GM21447 (cell line): ENCODE measurements at regions not wholly inside any gene's neighbourhood (a gene's known extent, or its start where the extent isn't known, plus 50 kb on each side); places are given as distances from the start of the nearest gene placed in this dataset.
A peak's percentile ranks its signal among the peaks of the same experiment; 100 is the strongest.
"Not testable (repeated sequence)": the region's sequence is repeated elsewhere in the genome, so short reads cannot be mapped to it uniquely, and the experiment has no call there.

Source experiments
- ATAC-seq: cut with Tn5 transposase; IDR thresholded peaks from one replicate; pipeline ENCODE4 v1.9.1; 2021; ENCODE audit not compliant: unreplicated experiment

- no peak for ATAC-seq
Observed at GRCh38 chrX:139201924-139202323, 328.6 kb upstream of the F9 start.

GRCh38 chrX:139200793-139201192 lies 329.7 kb upstream of the F9 start:
- ATAC-seq, result no peak

- ATAC-seq, result no peak
Observed at GRCh38 chrX:139200346-139200745, 330.2 kb upstream of the F9 start.

GRCh38 chrX:139199933-139200332 lies 330.6 kb upstream of the F9 start:
- ATAC-seq, result no peak

- no peak for ATAC-seq
Observed at GRCh38 chrX:139198936-139199335, 331.6 kb upstream of the F9 start.

GRCh38 chrX:139196890-139197289 lies 333.6 kb upstream of the F9 start:
- no peak for ATAC-seq

- peak; percentile 65 for ATAC-seq
Observed at GRCh38 chrX:139194571-139195280, 335.8 kb upstream of the F9 start.

- ATAC-seq, result no peak
Observed at GRCh38 chrX:139192386-139192961, 338.1 kb upstream of the F9 start.

- no peak for ATAC-seq
Observed at GRCh38 chrX:139191746-139192385, 338.7 kb upstream of the F9 start.

GRCh38 chrX:139191286-139191685 lies 339.3 kb upstream of the F9 start:
- no peak for ATAC-seq

- no peak for ATAC-seq
Observed at GRCh38 chrX:139187738-139188137, 342.8 kb upstream of the F9 start.

GRCh38 chrX:139186991-139187390 lies 343.5 kb upstream of the F9 start:
- no peak for ATAC-seq

GRCh38 chrX:139179592-139179991 lies 350.9 kb upstream of the F9 start:
- ATAC-seq, result no peak

- ATAC-seq, result no peak
Observed at GRCh38 chrX:139178980-139179379, 351.6 kb upstream of the F9 start.

GRCh38 chrX:139172731-139173130 lies 357.8 kb upstream of the F9 start:
- no peak for ATAC-seq

GRCh38 chrX:139170526-139171173 lies 359.9 kb upstream of the F9 start:
- ATAC-seq, result no peak

- ATAC-seq, result no peak
Observed at GRCh38 chrX:139167282-139167681, 363.3 kb upstream of the F9 start.

- ATAC-seq, result no peak
Observed at GRCh38 chrX:139158256-139158655, 372.3 kb upstream of the F9 start.

- no peak for ATAC-seq
Observed at GRCh38 chrX:139156356-139156755, 374.2 kb upstream of the F9 start.

GRCh38 chrX:139146625-139147024 lies 383.9 kb upstream of the F9 start:
- not testable (repeated sequence) for ATAC-seq

- ATAC-seq, result no peak
Observed at GRCh38 chrX:139141370-139141769, 389.2 kb upstream of the F9 start.

- no peak for ATAC-seq
Observed at GRCh38 chrX:139134316-139134715, 396.2 kb upstream of the F9 start.
